ENCODE measurements at regions not wholly inside any gene's neighbourhood (a gene's known extent, or its start where the extent isn't known, plus 50 kb on each side); places are given as distances from the start of the nearest gene placed in this dataset.

- TF ChIP-seq TAF1 (IDR thresholded peaks at IDR 0.05; ENCODE audit: borderline replicate concordance, low read depth, low read length) (no peak), YY1 (IDR thresholded peaks at IDR 0.05; ENCODE audit: low read depth) (no peak), CTCF (IDR thresholded peaks at IDR 0.05) (no peak)
Measured at GRCh38 chr6:169118346-169118830, 135.3 kb downstream of the THBS2 start.
